Amniotic epithelial cell (primary cell): ENCODE measurements at regions not wholly inside any gene's neighbourhood (a gene's known extent, or its start where the extent isn't known, plus 50 kb on each side); places are given as distances from the start of the nearest gene placed in this dataset.
A peak's percentile ranks its signal among the peaks of the same experiment; 100 is the strongest.
"Not testable (repeated sequence)": the region's sequence is repeated elsewhere in the genome, so short reads cannot be mapped to it uniquely, and the experiment has no call there.

Source experiments
- DNase-seq: peaks from one replicate; pipeline ENCODE4 v3.0.0-alpha.2; 2010; ENCODE audit warnings: low read depth

- no peak for DNase-seq
Observed at GRCh38 chr2:103383541-103383940, 621.7 kb downstream of the TMEM182 start.

- DNase-seq, result no peak
Observed at GRCh38 chr2:103386872-103387271, 625.0 kb downstream of the TMEM182 start.

DNA sequence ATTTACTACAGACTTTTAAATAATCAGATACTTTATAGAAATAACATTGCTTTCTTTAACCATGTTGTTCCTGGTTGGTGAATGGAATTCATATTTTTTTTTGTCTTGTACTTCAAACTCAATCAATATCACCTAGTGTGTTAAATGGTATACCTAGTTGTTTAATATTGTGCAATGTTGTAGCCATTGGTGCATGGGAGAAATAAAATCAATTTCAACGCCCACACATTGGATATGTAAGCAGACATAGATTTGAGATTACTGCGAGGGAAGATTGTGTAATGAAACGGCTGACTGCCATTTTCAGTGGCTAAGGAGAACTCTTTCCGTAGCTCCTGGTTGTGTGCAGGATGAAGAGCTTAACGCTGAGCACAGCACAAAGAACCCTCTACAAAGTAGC lies 626.1 kb downstream of the TMEM182 start:
- DNase-seq, result no peak

GRCh38 chr2:103396152-103396551 lies 634.3 kb downstream of the TMEM182 start:
- no peak for DNase-seq

DNA sequence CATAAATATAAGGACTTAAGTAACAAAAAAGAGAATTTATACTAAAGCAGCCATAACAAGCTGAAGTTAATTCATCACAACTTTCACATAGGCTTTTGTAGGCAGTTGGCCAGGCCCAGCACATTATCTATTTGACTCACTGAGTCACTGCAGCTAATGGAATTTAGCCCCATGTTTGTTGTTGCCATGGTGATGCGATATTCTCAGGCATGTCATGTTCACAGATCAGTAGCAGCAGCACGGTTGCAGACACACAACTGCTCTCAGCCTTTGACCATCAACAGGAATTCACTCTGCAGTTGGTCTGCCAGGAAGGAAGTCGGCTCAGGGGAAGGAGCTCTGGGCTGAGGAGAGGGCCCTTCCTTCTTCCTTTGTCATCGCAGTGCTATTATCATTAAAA lies 639.8 kb downstream of the TMEM182 start:
- no peak for DNase-seq

- no peak for DNase-seq
Observed at GRCh38 chr2:103402336-103402735, 640.5 kb downstream of the TMEM182 start.

DNA sequence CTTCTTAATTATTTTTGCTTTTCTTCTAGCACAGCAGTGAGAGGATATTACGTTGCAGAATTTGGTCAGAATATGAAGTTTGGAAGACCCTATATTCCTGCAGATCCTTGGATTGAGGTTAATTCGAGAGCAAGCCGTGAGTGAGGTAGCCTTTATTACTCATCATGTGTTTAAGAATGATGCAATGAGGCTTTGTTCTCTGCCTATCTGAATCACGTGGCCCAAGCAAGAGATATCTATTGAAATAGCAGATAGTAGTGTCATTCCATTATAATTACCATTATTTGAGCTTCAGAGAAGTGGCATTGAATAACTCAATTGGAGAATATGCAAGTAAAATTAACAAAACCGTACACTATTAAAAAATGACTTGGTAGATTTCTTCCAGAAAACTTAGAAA lies 641.1 kb downstream of the TMEM182 start:
- DNase-seq, result no peak

- not testable (repeated sequence) for DNase-seq
Observed at GRCh38 chr2:103403388-103403787, 641.6 kb downstream of the TMEM182 start.

GRCh38 chr2:103410221-103410620 lies 648.4 kb downstream of the TMEM182 start:
- no peak for DNase-seq

- no peak for DNase-seq
Observed at GRCh38 chr2:103419506-103419905, 657.7 kb downstream of the TMEM182 start.

- no peak for DNase-seq
Observed at GRCh38 chr2:103423100-103423499, 661.3 kb downstream of the TMEM182 start.

DNA sequence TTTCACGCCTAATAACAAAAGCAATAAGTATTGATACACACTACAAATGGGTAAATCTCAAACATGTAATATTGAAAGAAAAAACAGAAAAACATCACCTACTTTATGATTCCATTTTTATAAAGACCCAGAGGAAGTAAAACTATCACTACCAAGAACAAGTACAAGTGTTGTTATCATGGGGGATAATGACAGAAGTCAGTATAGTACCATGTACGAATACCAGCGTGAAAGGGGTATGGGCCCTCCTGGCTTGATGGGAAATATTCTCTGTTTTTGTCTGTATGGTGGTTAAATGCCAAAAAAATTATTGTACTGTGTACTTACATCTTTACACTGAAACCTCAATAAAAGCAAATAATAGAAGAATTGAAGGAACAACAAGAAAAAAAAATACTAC lies 665.7 kb downstream of the TMEM182 start:
- DNase-seq, result no peak

DNA sequence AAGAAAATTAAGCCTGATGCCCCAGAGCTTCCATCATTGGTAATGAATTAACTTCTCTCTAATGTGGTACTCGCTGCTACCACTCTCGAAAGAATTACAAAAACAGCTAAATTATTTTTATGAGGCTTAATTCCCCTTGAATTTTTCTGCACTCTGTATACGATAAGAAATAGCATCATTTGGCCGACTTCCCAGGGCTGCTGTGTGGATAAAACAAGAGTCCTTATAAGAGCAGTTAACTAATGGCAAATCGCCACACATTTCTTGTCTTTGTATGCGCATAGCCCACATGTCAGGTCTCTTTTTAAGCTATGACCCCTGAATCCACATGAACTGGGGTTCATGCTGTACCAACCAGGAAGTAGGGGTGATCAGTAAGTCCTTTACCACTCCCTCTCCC lies 668.4 kb downstream of the TMEM182 start:
- no peak for DNase-seq

- peak; percentile 0 for DNase-seq
Observed at GRCh38 chr2:103435010-103435409, 673.2 kb downstream of the TMEM182 start.

- no peak for DNase-seq
Observed at GRCh38 chr2:103437161-103437560, 675.3 kb downstream of the TMEM182 start.

GRCh38 chr2:103445347-103445746 lies 683.5 kb downstream of the TMEM182 start:
- DNase-seq, result no peak

GRCh38 chr2:103448495-103448894 lies 686.7 kb downstream of the TMEM182 start:
- DNase-seq, result no peak

GRCh38 chr2:103451283-103451682 lies 689.5 kb downstream of the TMEM182 start:
- DNase-seq, result no peak

GRCh38 chr2:103459283-103459682 lies 697.5 kb downstream of the TMEM182 start:
- no peak for DNase-seq

DNA sequence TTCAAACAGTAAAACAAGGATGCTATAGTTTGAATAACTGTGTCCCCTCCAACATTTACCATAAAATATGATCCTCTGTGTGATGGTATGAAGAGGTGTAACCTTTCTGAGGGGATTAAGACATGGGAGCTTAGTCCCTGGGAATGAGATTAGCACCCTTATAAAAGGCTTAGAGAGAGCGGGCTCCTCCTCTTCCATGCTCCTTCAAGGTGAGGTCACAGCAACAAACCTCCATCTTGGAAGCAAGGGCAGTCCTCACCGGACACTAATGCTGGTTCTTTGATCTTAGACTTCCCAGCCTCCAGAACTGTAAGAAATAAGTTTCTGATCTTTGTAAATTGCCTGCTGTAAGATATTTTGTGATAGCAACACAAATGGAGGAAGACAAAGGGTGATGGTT lies 700.3 kb downstream of the TMEM182 start:
- no peak for DNase-seq

GRCh38 chr2:103462712-103463111 lies 700.9 kb downstream of the TMEM182 start:
- no peak for DNase-seq

GRCh38 chr2:103464831-103465230 lies 703.0 kb downstream of the TMEM182 start:
- DNase-seq, result no peak

GRCh38 chr2:103469800-103470199 lies 708.0 kb downstream of the TMEM182 start:
- no peak for DNase-seq

DNA sequence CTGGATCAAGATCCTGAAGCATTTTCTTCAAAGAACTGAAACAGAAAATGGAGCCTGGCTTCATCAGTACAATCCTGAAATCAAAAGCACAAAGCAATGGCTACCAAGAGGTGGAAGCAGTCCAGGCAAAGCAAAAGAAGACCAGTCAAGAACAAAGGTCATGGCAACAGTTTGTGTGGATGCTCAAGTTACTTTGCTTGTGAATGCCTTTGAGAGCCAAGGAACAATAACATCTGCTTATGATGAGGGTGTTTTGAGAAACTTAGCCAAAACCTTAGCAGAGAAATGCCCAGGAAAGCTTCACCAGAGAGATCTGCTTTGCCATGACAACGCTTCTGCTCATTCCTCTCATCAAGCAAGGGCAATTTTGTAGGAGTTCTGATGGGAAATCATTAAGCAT lies 723.1 kb downstream of the TMEM182 start:
- DNase-seq, result no peak

DNA sequence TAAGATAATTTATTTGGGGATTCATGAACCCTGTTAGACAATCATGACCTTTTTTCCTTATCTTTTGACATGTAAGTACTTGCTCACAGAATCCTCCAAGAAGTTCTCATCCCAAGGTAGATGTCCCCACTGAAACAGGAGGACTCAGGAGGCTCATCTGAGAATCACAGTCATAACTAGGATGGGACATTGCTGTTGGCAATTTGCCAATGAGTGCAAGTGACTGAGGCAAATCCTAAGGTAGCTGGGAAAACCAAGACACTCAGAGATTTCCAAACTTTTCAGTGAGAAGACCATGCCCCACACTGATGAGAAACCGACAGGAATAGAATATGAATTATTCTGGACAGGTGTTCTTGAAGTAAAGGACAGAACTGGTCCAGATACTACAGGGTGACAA lies 735.0 kb downstream of the TMEM182 start:
- DNase-seq, result no peak
